Right lobe of liver (tissue), 4 donors: ENCODE measurements at regions not wholly inside any gene's neighbourhood (a gene's known extent, or its start where the extent isn't known, plus 50 kb on each side); places are given as distances from the start of the nearest gene placed in this dataset.

Source experiments
- CTCF ChIP-seq, 4 donors: fragments of 200-600 bp in 3 of 4; fragments of 450-650 bp in 1 of 4; IDR thresholded peaks; one replicate each; pipeline versions ENCODE4 v1.5.1 to v1.8.0; 2016 to 2022; ENCODE audit warnings: antibody characterized with exemption in 4 of 4, mild to moderate bottlenecking in 2 of 4
- POLR2A ChIP-seq: fragments of 450-650 bp; IDR thresholded peaks from one replicate; pipeline ENCODE4 v1.6.1; 2017; ENCODE audit warnings: antibody characterized with exemption, mild to moderate bottlenecking
- donor health status: DM: no; HTN: no; CAD: no.
- donor health status: DM: no; HTN: no; CAD: no.
- donor health status: DM: no; HTN: yes; CAD: no.

- TF ChIP-seq POLR2A (no peak), CTCF (IDR thresholded peaks at IDR 0.05) (no peak)
Measured at GRCh38 chr13:33526718-33527117, 241.2 kb upstream of the STARD13 start.
